AG09319 (cell line): ENCODE measurements at regions not wholly inside any gene's neighbourhood (a gene's known extent, or its start where the extent isn't known, plus 50 kb on each side); places are given as distances from the start of the nearest gene placed in this dataset.

Experiments used
- DNase-seq: peaks from one replicate; pipeline ENCODE4 v3.0.0-alpha.2; 2010; ENCODE audit warnings: low read depth; ENCODE audit errors: extremely low read depth
- TF ChIP-seq, protein P1 (sequence below): IDR thresholded peaks from 2 replicates; pipeline ENCODE4 v1.5.1; 2011; ENCODE audit warnings: low read depth, mild to moderate bottlenecking, inconsistent platforms, low read length, moderate library complexity

GRCh38 chr17:79176792-79177601, 102.4 kb downstream of the ENGASE start:
- TF ChIP-seq, protein P1, sequence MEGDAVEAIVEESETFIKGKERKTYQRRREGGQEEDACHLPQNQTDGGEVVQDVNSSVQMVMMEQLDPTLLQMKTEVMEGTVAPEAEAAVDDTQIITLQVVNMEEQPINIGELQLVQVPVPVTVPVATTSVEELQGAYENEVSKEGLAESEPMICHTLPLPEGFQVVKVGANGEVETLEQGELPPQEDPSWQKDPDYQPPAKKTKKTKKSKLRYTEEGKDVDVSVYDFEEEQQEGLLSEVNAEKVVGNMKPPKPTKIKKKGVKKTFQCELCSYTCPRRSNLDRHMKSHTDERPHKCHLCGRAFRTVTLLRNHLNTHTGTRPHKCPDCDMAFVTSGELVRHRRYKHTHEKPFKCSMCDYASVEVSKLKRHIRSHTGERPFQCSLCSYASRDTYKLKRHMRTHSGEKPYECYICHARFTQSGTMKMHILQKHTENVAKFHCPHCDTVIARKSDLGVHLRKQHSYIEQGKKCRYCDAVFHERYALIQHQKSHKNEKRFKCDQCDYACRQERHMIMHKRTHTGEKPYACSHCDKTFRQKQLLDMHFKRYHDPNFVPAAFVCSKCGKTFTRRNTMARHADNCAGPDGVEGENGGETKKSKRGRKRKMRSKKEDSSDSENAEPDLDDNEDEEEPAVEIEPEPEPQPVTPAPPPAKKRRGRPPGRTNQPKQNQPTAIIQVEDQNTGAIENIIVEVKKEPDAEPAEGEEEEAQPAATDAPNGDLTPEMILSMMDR: no peak
- no peak for DNase-seq

DNA sequence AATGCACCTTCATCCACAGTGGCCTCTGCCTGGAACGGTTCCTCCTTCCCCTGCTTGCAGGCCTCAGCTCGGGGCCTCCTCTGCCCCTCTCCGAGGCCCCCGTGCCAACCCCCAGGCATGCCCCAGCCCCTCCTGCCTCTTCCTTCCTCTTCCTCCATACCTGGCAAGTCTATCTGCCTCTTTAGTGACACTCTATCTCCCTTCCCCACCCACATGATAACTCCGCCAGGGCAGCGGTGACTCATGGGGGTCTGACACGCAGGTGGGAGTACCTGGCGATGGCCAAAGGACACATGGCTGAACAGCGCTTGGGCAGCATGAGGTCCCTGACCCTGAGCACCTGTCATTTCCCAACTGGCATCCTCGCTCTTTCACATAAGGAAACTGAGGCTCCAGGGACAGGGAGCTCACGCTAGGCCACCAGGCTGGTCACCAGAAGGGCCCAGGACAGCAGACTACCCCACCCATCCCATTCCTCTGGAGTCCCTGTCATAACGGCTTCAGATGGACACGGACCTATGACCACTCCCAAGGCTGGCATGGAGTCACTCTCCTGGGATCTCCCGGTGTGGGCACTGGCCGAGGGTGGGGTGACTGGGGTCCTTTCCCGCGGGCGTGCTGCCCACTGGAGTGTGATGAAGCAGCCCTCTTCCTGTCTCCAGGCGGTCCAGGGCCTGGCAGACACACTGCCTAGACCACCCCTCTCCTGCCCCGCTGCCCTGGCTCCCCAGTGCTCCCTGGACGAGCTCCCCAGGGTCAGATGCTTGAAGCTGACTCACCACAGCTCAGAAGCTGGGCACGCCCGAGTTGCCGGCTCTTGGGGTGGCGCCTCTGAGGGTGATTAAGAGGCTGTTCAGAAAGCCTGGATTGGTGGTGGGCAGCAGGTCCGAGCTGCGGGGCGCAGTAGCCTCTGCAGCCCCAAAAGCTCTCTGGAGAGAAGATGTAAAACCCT, 100.6 kb downstream of the ENGASE start:
- TF ChIP-seq, protein P1: no peak
- no peak for DNase-seq

DNA sequence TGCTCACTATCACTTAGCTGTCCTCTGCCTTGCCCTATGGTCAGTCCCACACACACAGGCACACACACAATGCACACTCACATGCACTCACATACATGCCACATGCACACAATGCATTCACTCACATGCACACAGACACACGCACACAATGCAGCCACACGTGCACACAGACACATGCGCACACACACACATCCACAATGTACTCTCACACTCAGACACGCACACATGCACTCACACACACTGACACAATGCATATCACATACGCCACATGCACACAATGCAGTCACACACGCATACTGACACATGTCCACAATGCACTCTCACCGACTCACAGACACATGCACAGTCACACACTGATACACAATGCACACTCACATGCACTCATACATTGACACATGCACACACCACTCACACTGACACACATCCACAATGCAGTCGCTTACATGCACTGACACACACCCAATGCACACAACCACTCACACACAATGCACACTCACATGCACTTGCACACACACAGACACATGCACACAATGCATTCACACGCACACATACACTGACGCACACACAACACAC, 99.7 kb downstream of the ENGASE start:
- no peak for DNase-seq

GRCh38 chr17:79171188-79171587, 96.6 kb downstream of the ENGASE start:
- TF ChIP-seq, protein P1: no peak

More for the DNA sequence above, 99.7 kb downstream of the ENGASE start:
- TF ChIP-seq, protein P1: no peak

DNA sequence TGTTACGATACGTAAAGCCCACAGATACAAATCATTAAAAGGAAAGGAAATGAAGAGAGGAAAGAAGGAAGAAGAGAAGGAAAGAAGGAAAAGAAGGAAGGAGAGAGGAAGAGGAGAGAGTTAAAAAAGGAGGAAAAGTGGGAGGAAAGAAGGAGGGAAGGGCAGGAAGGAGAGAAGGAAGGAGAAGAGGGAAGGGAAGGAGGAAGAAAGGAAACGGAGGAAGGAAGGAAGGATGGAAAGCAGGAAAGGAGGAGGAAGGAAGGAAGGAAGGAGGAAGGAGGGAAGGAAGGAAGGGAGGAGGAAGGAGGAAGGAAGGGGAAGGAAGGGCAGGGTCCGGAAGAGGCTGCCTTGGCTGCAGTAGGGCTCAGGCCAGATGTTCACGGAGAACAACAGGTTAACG, 95.2 kb downstream of the ENGASE start:
- no peak for DNase-seq
- TF ChIP-seq, protein P1: no peak

More at GRCh38 chr17:79171188-79171587, 96.6 kb downstream of the ENGASE start:
- DNase-seq: no peak

- DNase-seq: no peak
- TF ChIP-seq, protein P1: no peak
These were observed 94.7 kb downstream of the ENGASE start for GRCh38 chr17:79169366-79169765.
